ENCODE measurements at regions not wholly inside any gene's neighbourhood (a gene's known extent, or its start where the extent isn't known, plus 50 kb on each side); places are given as distances from the start of the nearest gene placed in this dataset.

- TF ChIP-seq CTCF (IDR thresholded peaks at IDR 0.05) (no peak), POLR2A (IDR thresholded peaks at IDR 0.05) (no peak)
These were observed 197.3 kb downstream of the MATN1 start for GRCh38 chr1:30525971-30526651.
